Fibroblast of lung (primary cell): ENCODE measurements at regions not wholly inside any gene's neighbourhood (a gene's known extent, or its start where the extent isn't known, plus 50 kb on each side); places are given as distances from the start of the nearest gene placed in this dataset.

ENCODE experiments used
- DNase-seq, 2 donors: peaks; one replicate each; pipeline versions ENCODE4 v3.0.0 to v3.0.0-alpha.2; 2010; ENCODE audit warnings: low read depth in 2 of 2
- H2AFZ ChIP-seq: 2 replicates; pipeline ENCODE4 v1.5.1; 2012; ENCODE audit warnings: low read length, control low read depth, inconsistent platforms
- H3K27ac ChIP-seq: 2 replicates; pipeline ENCODE4 v1.5.1; 2011; ENCODE audit warnings: low read length, control low read depth; ENCODE audit not compliant: insufficient read depth
- H3K27me3 ChIP-seq: 2 replicates; pipeline ENCODE4 v1.5.1; 2011; ENCODE audit warnings: mild to moderate bottlenecking, low read length; ENCODE audit not compliant: control insufficient read depth, insufficient read depth
- H3K36me3 ChIP-seq: 2 replicates; pipeline ENCODE4 v1.5.1; 2011; ENCODE audit warnings: low read length; ENCODE audit not compliant: control insufficient read depth, insufficient read depth
- H3K4me1 ChIP-seq: 2 replicates; pipeline ENCODE4 v1.5.1; 2011; ENCODE audit warnings: low read length; ENCODE audit not compliant: control insufficient read depth, insufficient read depth; ENCODE audit errors: extremely low read depth
- H3K4me2 ChIP-seq: 2 replicates; pipeline ENCODE4 v1.5.1; 2011; ENCODE audit warnings: low read length, control low read depth; ENCODE audit not compliant: insufficient read depth; ENCODE audit errors: extremely low read depth
- H3K4me3 ChIP-seq, 4 experiments: fragments of 200-600 bp in 1 of 4; sonication (generic) in 1 of 4; replicated peaks in 1 of 4; 2 replicates each; pipeline ENCODE4 v1.5.1; 2011 to 2016; ENCODE audit warnings: low read length in 4 of 4, low read depth in 3 of 4, mild to moderate bottlenecking in 3 of 4, control low read depth in 2 of 4, inconsistent platforms in 1 of 4, mixed read lengths in 1 of 4; ENCODE audit not compliant: insufficient read depth in 1 of 4; ENCODE audit errors: control extremely low read depth in 1 of 4
- H3K79me2 ChIP-seq: 2 replicates; pipeline ENCODE4 v1.5.1; 2012; ENCODE audit warnings: mild to moderate bottlenecking, low read length, inconsistent platforms; ENCODE audit not compliant: control insufficient read depth, insufficient read depth
- H3K9ac ChIP-seq: 2 replicates; pipeline ENCODE4 v1.5.1; 2011; ENCODE audit warnings: mild to moderate bottlenecking, low read length, control low read depth; ENCODE audit not compliant: insufficient read depth
- H3K9me3 ChIP-seq: 2 replicates; pipeline ENCODE4 v1.5.1; 2012; ENCODE audit warnings: low read depth, low read length; ENCODE audit not compliant: control insufficient read depth, insufficient read depth
- H4K20me1 ChIP-seq: 2 replicates; pipeline ENCODE4 v1.5.1; 2011; ENCODE audit warnings: low read length; ENCODE audit not compliant: control insufficient read depth, insufficient read depth; ENCODE audit errors: extremely low read depth
- CTCF ChIP-seq, 2 donors: IDR thresholded peaks in 1 of 2; conservative IDR thresholded peaks in 1 of 2; 1 replicate in 1 of 2; 2 replicates in 1 of 2; pipeline ENCODE4 v1.5.1; 2011 to 2012; ENCODE audit warnings: low read length in 2 of 2, control low read depth in 1 of 2, inconsistent platforms in 1 of 2, low read depth in 1 of 2, mild to moderate bottlenecking in 1 of 2
- EZH2 ChIP-seq: IDR thresholded peaks from 2 replicates; pipeline ENCODE4 v1.5.1; 2012; ENCODE audit warnings: low read length, control low read depth, mild to moderate bottlenecking; ENCODE audit errors: missing control alignments

- no peak overlapping the region for H3K27ac ChIP-seq
- H3K36me3 ChIP-seq, result no peaks in the 10 kb centered on the region
- H3K9ac ChIP-seq, result no peak overlapping the region
- H4K20me1 ChIP-seq, result no peaks in the 10 kb centered on the region
- H3K27me3 ChIP-seq, result no peaks in the 10 kb centered on the region
- no peak overlapping the region for H3K4me3 ChIP-seq
- no peaks in the 10 kb centered on the region for H3K9me3 ChIP-seq
- no peak overlapping the region for H3K4me2 ChIP-seq
- TF ChIP-seq EZH2 (no peak), CTCF (conservative IDR thresholded peaks at IDR 0.05 in 1 of 2, IDR thresholded peaks at IDR 0.05 in 1 of 2; ENCODE audit: low read depth in 1 of 2, low read length in 2 of 2) (no peak)
- no peaks in the 10 kb centered on the region for H3K4me1 ChIP-seq
- no peak overlapping the region for H2AFZ ChIP-seq
- H3K79me2 ChIP-seq, result no peaks in the 10 kb centered on the region
- no peak for DNase-seq
These were observed 502.2 kb upstream of the CELF4 start for GRCh38 chr18:38067821-38068220.

- Histone ChIP-seq H3K9me3 (no peaks in the 10 kb centered on the region), H4K20me1 (no peaks in the 10 kb centered on the region), H3K36me3 (no peaks in the 10 kb centered on the region), H3K27me3 (no peaks in the 10 kb centered on the region), H3K27ac (no peak overlapping the region), H3K9ac (no peak overlapping the region), H3K4me1 (no peaks in the 10 kb centered on the region), H3K4me2 (no peak overlapping the region), H3K79me2 (no peaks in the 10 kb centered on the region), H3K4me3 (no peak overlapping the region), H2AFZ (no peak overlapping the region)
- TF ChIP-seq CTCF (conservative IDR thresholded peaks at IDR 0.05 in 1 of 2, IDR thresholded peaks at IDR 0.05 in 1 of 2; ENCODE audit: low read depth in 1 of 2, low read length in 2 of 2) (no peak), EZH2 (no peak)
- no peak for DNase-seq
These were observed 501.5 kb upstream of the CELF4 start for GRCh38 chr18:38067086-38067485.

GRCh38 chr18:38052879-38053590 lies 487.4 kb upstream of the CELF4 start:
- H3K36me3 ChIP-seq, result no peaks in the 10 kb centered on the region
- DNase-seq, result no peak
- no peaks in the 10 kb centered on the region for H3K79me2 ChIP-seq
- no peaks in the 10 kb centered on the region for H3K27me3 ChIP-seq
- no peak overlapping the region for H2AFZ ChIP-seq
- no peak for TF ChIP-seq CTCF (conservative IDR thresholded peaks at IDR 0.05 in 1 of 2, IDR thresholded peaks at IDR 0.05 in 1 of 2; ENCODE audit: low read depth in 1 of 2, low read length in 2 of 2)
- H3K4me3 ChIP-seq, result no peak overlapping the region
- H3K4me2 ChIP-seq, result no peak overlapping the region
- no peak overlapping the region for H3K27ac ChIP-seq
- H3K9ac ChIP-seq, result no peak overlapping the region
- H4K20me1 ChIP-seq, result no peaks in the 10 kb centered on the region
- H3K9me3 ChIP-seq, result no peaks in the 10 kb centered on the region
- H3K4me1 ChIP-seq, result no peaks in the 10 kb centered on the region
